ELR (cell line): ENCODE measurements at regions not wholly inside any gene's neighbourhood (a gene's known extent, or its start where the extent isn't known, plus 50 kb on each side); places are given as distances from the start of the nearest gene placed in this dataset.

Source experiments
- DNase-seq: peaks from one replicate; pipeline ENCODE4 v3.0.0-alpha.2; 2015; ENCODE audit warnings: low read depth

DNA sequence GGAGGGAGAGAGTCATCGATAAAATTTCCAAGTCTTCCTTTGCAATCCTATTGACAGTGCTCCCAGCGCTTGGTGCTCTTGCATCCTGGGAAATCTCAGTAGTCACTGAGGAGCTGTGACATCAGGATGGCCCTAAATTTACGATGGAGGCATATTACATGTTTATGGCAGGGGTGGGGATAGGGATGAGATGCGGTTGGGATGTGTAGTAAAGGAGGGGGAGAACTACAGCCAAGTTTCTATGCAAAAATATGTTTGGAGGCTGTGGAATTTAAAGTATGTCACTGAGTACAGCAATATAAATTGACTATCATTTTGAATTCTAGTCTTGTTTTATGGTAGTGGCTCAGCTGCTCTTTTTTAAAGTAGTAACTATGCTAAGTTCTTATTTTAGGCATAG is 544.9 kb downstream of the PKHD1 start:
- no peak for DNase-seq

DNA sequence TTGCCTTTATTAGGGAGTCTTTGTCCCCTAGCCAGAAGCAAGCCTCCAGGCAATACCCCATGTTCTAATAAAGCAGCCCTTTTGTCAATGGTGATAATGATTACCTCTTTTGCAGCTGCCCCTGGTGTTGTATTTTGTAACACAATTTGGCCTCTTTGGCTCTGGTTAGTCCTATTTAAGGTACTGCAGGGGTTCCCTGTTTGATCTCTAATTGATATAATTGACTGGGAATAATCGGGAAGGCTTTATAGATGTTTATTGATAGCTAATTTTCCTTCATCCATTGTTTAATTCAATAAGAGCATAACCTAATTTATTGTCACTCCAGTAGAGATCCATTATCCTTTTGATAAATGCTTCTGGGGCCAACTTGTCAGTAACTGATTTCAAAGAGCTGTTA is 537.2 kb downstream of the PKHD1 start:
- no peak for DNase-seq

- no peak for DNase-seq
Measured at GRCh38 chr6:51552435-51552834, 535.0 kb downstream of the PKHD1 start.

GRCh38 chr6:51553246-51554015 is 534.0 kb downstream of the PKHD1 start:
- no peak for DNase-seq

GRCh38 chr6:51554029-51554428 is 533.4 kb downstream of the PKHD1 start:
- DNase-seq = no peak

GRCh38 chr6:51559059-51559458 is 528.4 kb downstream of the PKHD1 start:
- DNase-seq = no peak

- no peak for DNase-seq
Measured at GRCh38 chr6:51562198-51562597, 525.2 kb downstream of the PKHD1 start.
